Epithelial cell of esophagus (primary cell): ENCODE measurements at regions not wholly inside any gene's neighbourhood (a gene's known extent, or its start where the extent isn't known, plus 50 kb on each side); places are given as distances from the start of the nearest gene placed in this dataset.
A peak's percentile ranks its signal among the peaks of the same experiment; 100 is the strongest.

Source experiments
- DNase-seq: peaks from one replicate; pipeline ENCODE4 v3.0.0; 2010; ENCODE audit warnings: low read depth
- H3K4me3 ChIP-seq: 2 replicates; pipeline ENCODE4 v1.5.1; 2011; ENCODE audit warnings: mild to moderate bottlenecking, low read length, control low read depth
- CTCF ChIP-seq: IDR thresholded peaks from 2 replicates; pipeline ENCODE4 v1.5.1; 2011; ENCODE audit warnings: low read depth, mild to moderate bottlenecking, low read length, control low read depth, inconsistent platforms; ENCODE audit not compliant: insufficient read depth; ENCODE audit errors: missing control alignments

- TF ChIP-seq CTCF = peak; percentile 52
- H3K4me3 ChIP-seq = no peak overlapping the region
- peak; percentile 40 for DNase-seq
These were observed 260.6 kb downstream of the PAX3 start for GRCh38 chr2:222038067-222038802.

GRCh38 chr2:222037211-222037610, 261.6 kb downstream of the PAX3 start:
- DNase-seq = no peak
- H3K4me3 ChIP-seq = no peak overlapping the region
- TF ChIP-seq CTCF = no peak

DNA sequence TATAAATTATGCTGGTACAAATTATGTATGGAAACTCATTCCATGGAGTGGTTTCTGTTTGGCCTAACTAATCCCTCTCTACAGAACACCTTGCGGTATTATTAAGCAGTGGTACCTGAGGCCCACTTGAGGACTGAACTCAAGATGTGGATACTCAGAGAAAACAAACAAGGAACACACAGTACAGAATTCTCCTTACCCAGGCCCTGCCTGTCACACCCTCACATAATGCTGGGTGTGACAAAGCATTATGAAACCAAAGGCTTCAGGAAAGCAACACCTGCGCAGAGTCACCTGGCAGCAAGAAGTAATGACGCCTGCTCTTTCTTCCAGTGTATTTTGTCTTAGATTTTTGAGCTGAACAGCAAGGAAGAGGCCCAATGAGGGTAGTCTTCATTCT, 264.7 kb downstream of the PAX3 start:
- H3K4me3 ChIP-seq = no peak overlapping the region
- peak; percentile 49 for DNase-seq
- TF ChIP-seq CTCF = no peak

DNA sequence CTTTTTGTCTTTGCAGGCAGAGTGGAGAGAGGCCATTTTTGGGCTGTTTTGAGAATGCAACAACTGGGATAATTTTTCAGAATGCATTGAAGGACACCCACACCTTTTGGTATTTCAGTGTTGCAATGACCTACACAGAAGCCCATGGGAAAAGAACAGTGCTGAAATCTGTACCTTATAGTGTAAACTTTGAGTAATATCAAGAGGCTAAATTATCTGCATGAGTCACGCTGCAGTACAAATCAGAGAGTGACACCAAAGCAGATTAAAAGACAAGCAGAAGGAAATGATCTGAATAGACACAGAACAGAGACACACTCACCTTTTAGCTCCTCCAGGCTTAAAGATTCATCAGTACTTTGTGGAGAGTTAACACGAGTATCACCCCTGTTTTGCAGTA, 265.3 kb downstream of the PAX3 start:
- TF ChIP-seq CTCF = no peak
- H3K4me3 ChIP-seq = no peak overlapping the region
- DNase-seq = peak; percentile 83

- no peak for DNase-seq
- TF ChIP-seq CTCF = no peak
- no peak overlapping the region for H3K4me3 ChIP-seq
These were observed 272.9 kb downstream of the PAX3 start for GRCh38 chr2:222025881-222026271.

DNA sequence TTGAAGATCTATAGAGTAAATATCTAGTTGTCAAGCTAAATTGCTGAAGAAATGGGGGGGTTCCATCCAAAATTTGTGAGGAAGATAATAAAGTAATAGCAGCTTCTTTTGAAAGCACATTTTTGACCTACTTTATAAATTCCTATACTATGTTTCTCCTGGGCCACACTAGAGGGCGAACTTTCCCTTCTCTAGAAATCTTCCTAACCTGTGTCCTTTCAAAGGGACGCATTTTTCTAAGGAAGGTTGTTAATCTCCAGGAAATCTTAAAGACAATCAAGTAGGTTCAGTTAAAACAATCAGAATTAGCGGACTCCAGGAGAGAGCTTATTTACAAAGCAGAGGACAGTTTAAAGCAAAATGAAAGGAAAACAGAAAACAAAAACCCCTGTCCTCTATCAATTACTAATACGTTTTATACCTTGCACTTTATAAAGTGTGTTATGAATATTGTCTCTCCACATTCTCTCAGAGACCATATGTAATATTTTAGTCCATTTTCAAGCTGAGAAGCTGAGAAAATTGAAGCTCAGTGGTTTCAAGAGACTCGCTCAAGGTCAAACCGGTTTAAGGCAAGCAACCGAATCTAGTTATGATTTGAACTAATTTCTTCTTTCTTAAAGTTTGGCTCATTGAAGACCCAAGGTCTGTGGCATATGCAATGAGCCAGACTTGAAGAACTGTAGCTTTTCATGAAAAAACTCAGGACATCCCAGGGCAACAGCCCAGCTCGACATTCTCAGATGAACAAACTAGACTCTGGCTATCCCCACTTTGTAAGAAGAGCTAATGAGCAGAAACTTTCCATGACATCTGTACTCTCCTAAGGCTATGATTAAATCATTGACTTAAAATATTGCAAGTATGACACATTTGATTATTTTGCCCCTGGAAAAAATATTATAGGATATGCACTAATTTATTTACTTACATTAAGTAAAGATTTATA, 273.6 kb downstream of the PAX3 start:
- peak; percentile 78 for TF ChIP-seq CTCF
- DNase-seq = peak; percentile 60
- no peak overlapping the region for H3K4me3 ChIP-seq
